ENCODE measurements at regions not wholly inside any gene's neighbourhood (a gene's known extent, or its start where the extent isn't known, plus 50 kb on each side); places are given as distances from the start of the nearest gene placed in this dataset.

- DNase-seq: no peak
- TF ChIP-seq GATA1 (IDR thresholded peaks at IDR 0.05; ENCODE audit: low read depth, low read length) (no peak), POLR2A (IDR thresholded peaks at IDR 0.05; ENCODE audit: low read length) (no peak)
Measured at GRCh38 chr4:163795885-163796284, 301.4 kb downstream of the TMA16 start.

- no peak for TF ChIP-seq GATA1 (IDR thresholded peaks at IDR 0.05; ENCODE audit: low read depth, low read length)
- TF ChIP-seq POLR2A (IDR thresholded peaks at IDR 0.05; ENCODE audit: low read length): no peak
- DNase-seq: no peak
Measured at GRCh38 chr4:163804001-163804400, 309.5 kb downstream of the TMA16 start.

GRCh38 chr4:163806653-163807052, 312.2 kb downstream of the TMA16 start:
- no peak for TF ChIP-seq GATA1 (IDR thresholded peaks at IDR 0.05; ENCODE audit: low read depth, low read length)
- TF ChIP-seq POLR2A (IDR thresholded peaks at IDR 0.05; ENCODE audit: low read length): no peak
- no peak for DNase-seq

- DNase-seq: no peak
- TF ChIP-seq GATA1 (IDR thresholded peaks at IDR 0.05; ENCODE audit: low read depth, low read length) (no peak), POLR2A (IDR thresholded peaks at IDR 0.05; ENCODE audit: low read length) (no peak)
Measured at GRCh38 chr4:163808011-163808410, 313.5 kb downstream of the TMA16 start.

GRCh38 chr4:163810755-163811154, 316.3 kb downstream of the TMA16 start:
- DNase-seq: no peak
- TF ChIP-seq POLR2A (IDR thresholded peaks at IDR 0.05; ENCODE audit: low read length) (no peak), GATA1 (IDR thresholded peaks at IDR 0.05; ENCODE audit: low read depth, low read length) (no peak)

GRCh38 chr4:163815776-163816175, 321.3 kb downstream of the TMA16 start:
- no peak for DNase-seq
- TF ChIP-seq GATA1 (IDR thresholded peaks at IDR 0.05; ENCODE audit: low read depth, low read length): no peak
- no peak for TF ChIP-seq POLR2A (IDR thresholded peaks at IDR 0.05; ENCODE audit: low read length)

- peak in 1 of 2 experiments; percentile 1 for DNase-seq
- TF ChIP-seq POLR2A (IDR thresholded peaks at IDR 0.05; ENCODE audit: low read length) (no peak), GATA1 (IDR thresholded peaks at IDR 0.05; ENCODE audit: low read depth, low read length) (no peak)
Measured at GRCh38 chr4:163816494-163816893, 322.0 kb downstream of the TMA16 start.

- TF ChIP-seq GATA1 (IDR thresholded peaks at IDR 0.05; ENCODE audit: low read depth, low read length) (no peak), POLR2A (IDR thresholded peaks at IDR 0.05; ENCODE audit: low read length) (no peak)
- no peak for DNase-seq
Measured at GRCh38 chr4:163818673-163819072, 324.2 kb downstream of the TMA16 start.

GRCh38 chr4:163833669-163834068, 339.2 kb downstream of the TMA16 start:
- DNase-seq: no peak
- TF ChIP-seq GATA1 (IDR thresholded peaks at IDR 0.05; ENCODE audit: low read depth, low read length): no peak
- TF ChIP-seq POLR2A (IDR thresholded peaks at IDR 0.05; ENCODE audit: low read length): no peak

GRCh38 chr4:163846008-163846407, 351.5 kb downstream of the TMA16 start:
- no peak for DNase-seq
- no peak for TF ChIP-seq GATA1 (IDR thresholded peaks at IDR 0.05; ENCODE audit: low read depth, low read length)
- TF ChIP-seq POLR2A (IDR thresholded peaks at IDR 0.05; ENCODE audit: low read length): no peak

- TF ChIP-seq POLR2A (IDR thresholded peaks at IDR 0.05; ENCODE audit: low read length): no peak
- TF ChIP-seq GATA1 (IDR thresholded peaks at IDR 0.05; ENCODE audit: low read depth, low read length): no peak
- DNase-seq: no peak
Measured at GRCh38 chr4:163852246-163852645, 357.8 kb downstream of the TMA16 start.

- no peak for DNase-seq
- TF ChIP-seq POLR2A (IDR thresholded peaks at IDR 0.05; ENCODE audit: low read length) (no peak), GATA1 (IDR thresholded peaks at IDR 0.05; ENCODE audit: low read depth, low read length) (no peak)
Measured at GRCh38 chr4:163857903-163858302, 363.4 kb downstream of the TMA16 start.

GRCh38 chr4:163858515-163858914, 364.0 kb downstream of the TMA16 start:
- TF ChIP-seq GATA1 (IDR thresholded peaks at IDR 0.05; ENCODE audit: low read depth, low read length) (no peak), POLR2A (IDR thresholded peaks at IDR 0.05; ENCODE audit: low read length) (no peak)
- DNase-seq: no peak

- no peak for DNase-seq
- TF ChIP-seq POLR2A (IDR thresholded peaks at IDR 0.05; ENCODE audit: low read length) (no peak), GATA1 (IDR thresholded peaks at IDR 0.05; ENCODE audit: low read depth, low read length) (no peak)
Measured at GRCh38 chr4:163863082-163863481, 368.6 kb downstream of the TMA16 start.

- TF ChIP-seq POLR2A (IDR thresholded peaks at IDR 0.05; ENCODE audit: low read length): no peak
- no peak for TF ChIP-seq GATA1 (IDR thresholded peaks at IDR 0.05; ENCODE audit: low read depth, low read length)
- no peak for DNase-seq
Measured at GRCh38 chr4:163865010-163865409, 370.5 kb downstream of the TMA16 start.

Data from erythroblast (primary cell).